ENCODE measurements at regions not wholly inside any gene's neighbourhood (a gene's known extent, or its start where the extent isn't known, plus 50 kb on each side); places are given as distances from the start of the nearest gene placed in this dataset.

- no peak for TF ChIP-seq CTCF (IDR thresholded peaks at IDR 0.05; ENCODE audit: low read depth, low read length)
- no peak for DNase-seq (ENCODE audit: low read depth in 2 of 2)
- no peak overlapping the region for H3K4me3 ChIP-seq (replicated peaks in 1 of 2; ENCODE audit: low read depth in 2 of 2, low read length in 2 of 2)
Observed at GRCh38 chr10:128964100-128964403, 503.0 kb upstream of the MGMT start.

GRCh38 chr10:128967980-128968756 is 498.9 kb upstream of the MGMT start:
- no peak overlapping the region for H3K4me3 ChIP-seq (replicated peaks in 1 of 2; ENCODE audit: low read depth in 2 of 2, low read length in 2 of 2)
- no peak for TF ChIP-seq CTCF (IDR thresholded peaks at IDR 0.05; ENCODE audit: low read depth, low read length)
- DNase-seq (ENCODE audit: low read depth in 2 of 2): no peak

- H3K4me3 ChIP-seq (replicated peaks in 1 of 2; ENCODE audit: low read depth in 2 of 2, low read length in 2 of 2): no peak overlapping the region
- DNase-seq (ENCODE audit: low read depth in 2 of 2): no peak
- TF ChIP-seq CTCF (IDR thresholded peaks at IDR 0.05; ENCODE audit: low read depth, low read length): no peak
Observed at GRCh38 chr10:128969551-128969950, 497.5 kb upstream of the MGMT start.

GRCh38 chr10:128971374-128972035 is 495.5 kb upstream of the MGMT start:
- TF ChIP-seq CTCF (IDR thresholded peaks at IDR 0.05; ENCODE audit: low read depth, low read length): no peak
- H3K4me3 ChIP-seq (replicated peaks in 1 of 2; ENCODE audit: low read depth in 2 of 2, low read length in 2 of 2): no peak overlapping the region
- no peak for DNase-seq (ENCODE audit: low read depth in 2 of 2)

GRCh38 chr10:128972036-128972405 is 495.0 kb upstream of the MGMT start:
- H3K4me3 ChIP-seq (replicated peaks in 1 of 2; ENCODE audit: low read depth in 2 of 2, low read length in 2 of 2): no peak overlapping the region
- DNase-seq (ENCODE audit: low read depth in 2 of 2): no peak
- TF ChIP-seq CTCF (IDR thresholded peaks at IDR 0.05; ENCODE audit: low read depth, low read length): no peak

GRCh38 chr10:128973221-128973620 is 493.8 kb upstream of the MGMT start:
- no peak for DNase-seq (ENCODE audit: low read depth in 2 of 2)
- no peak for TF ChIP-seq CTCF (IDR thresholded peaks at IDR 0.05; ENCODE audit: low read depth, low read length)
- H3K4me3 ChIP-seq (replicated peaks in 1 of 2; ENCODE audit: low read depth in 2 of 2, low read length in 2 of 2): no peak overlapping the region
